ENCODE measurements at regions not wholly inside any gene's neighbourhood (a gene's known extent, or its start where the extent isn't known, plus 50 kb on each side); places are given as distances from the start of the nearest gene placed in this dataset.

- TF ChIP-seq CTCF (IDR thresholded peaks at IDR 0.05 in 4 of 5, conservative IDR thresholded peaks at IDR 0.05 in 1 of 5) (no peak), POLR2A (IDR thresholded peaks at IDR 0.05) (no peak)
Observed at GRCh38 chr4:83758285-83758684, 222.4 kb downstream of the GPAT3 start.
